Ishikawa (cell line): ENCODE measurements at regions not wholly inside any gene's neighbourhood (a gene's known extent, or its start where the extent isn't known, plus 50 kb on each side); places are given as distances from the start of the nearest gene placed in this dataset.

Experiments used
- EP300 ChIP-seq: IDR thresholded peaks from 2 replicates; pipeline ENCODE4 v1.6.1; 2012; ENCODE audit warnings: borderline replicate concordance
- FOXM1 ChIP-seq: IDR thresholded peaks from 2 replicates; pipeline ENCODE4 v1.6.1; 2012; ENCODE audit warnings: low read depth, borderline replicate concordance
- NFIC ChIP-seq: IDR thresholded peaks from 2 replicates; pipeline ENCODE4 v1.6.1; 2012
- RAD21 ChIP-seq: IDR thresholded peaks from 2 replicates; pipeline ENCODE4 v1.6.1; 2012; ENCODE audit warnings: low read depth

DNA sequence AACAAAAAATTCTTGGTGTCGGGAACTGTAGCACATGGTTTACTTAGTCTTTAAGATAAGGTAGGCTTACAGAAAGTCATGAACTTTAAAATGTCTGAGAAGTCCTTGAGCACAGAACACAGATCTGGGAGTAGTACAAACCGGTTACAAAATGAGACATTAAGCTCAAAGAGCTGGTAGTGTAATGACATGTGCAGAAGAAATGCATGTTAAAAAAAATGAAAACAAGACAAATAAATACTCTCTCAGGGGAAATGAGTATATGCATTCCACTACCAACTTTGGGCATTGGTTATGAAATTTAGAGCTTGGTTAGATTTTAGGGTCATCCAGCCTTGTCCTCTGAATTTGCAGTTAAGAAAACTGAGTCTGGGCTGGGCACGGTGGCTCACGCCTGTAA, 91.5 kb upstream of the F3 start:
- TF ChIP-seq RAD21 (no peak), FOXM1 (no peak), NFIC (no peak), EP300 (no peak)
